HL-60 (cell line): ENCODE measurements at regions not wholly inside any gene's neighbourhood (a gene's known extent, or its start where the extent isn't known, plus 50 kb on each side); places are given as distances from the start of the nearest gene placed in this dataset.

Experiments used
- DNase-seq, 2 experiments: peaks; one replicate each; pipeline ENCODE4 v3.0.0-alpha.2; 2010 to 2020; ENCODE audit warnings: low read depth in 1 of 2, low spot score in 1 of 2
- H3K27ac ChIP-seq: fragments of 250-450 bp; sonication (Bioruptor Pico); replicated peaks from 2 replicates; pipeline ENCODE4 v1.5.1; 2020; ENCODE audit warnings: mild to moderate bottlenecking, moderate library complexity
- H3K27me3 ChIP-seq: fragments of 250-450 bp; sonication (Bioruptor Pico); 2 replicates; pipeline ENCODE4 v1.5.1; 2021; ENCODE audit warnings: mild to moderate bottlenecking, moderate library complexity; ENCODE audit not compliant: insufficient read depth, poor library complexity, severe bottlenecking
- H3K4me3 ChIP-seq: replicated peaks from 2 replicates; pipeline ENCODE4 v1.5.1; 2011; ENCODE audit warnings: mild to moderate bottlenecking, control low read depth, low read length; ENCODE audit not compliant: insufficient read depth
- GABPA ChIP-seq: IDR thresholded peaks from 2 replicates; pipeline ENCODE4 v1.6.1; 2012; ENCODE audit warnings: low read depth
- POLR2AphosphoS5 ChIP-seq: IDR thresholded peaks from 2 replicates; pipeline ENCODE4 v1.6.1; 2012; ENCODE audit warnings: low read depth
- SPI1 ChIP-seq: IDR thresholded peaks from 2 replicates; pipeline ENCODE4 v1.6.1; 2012; ENCODE audit warnings: low read depth, mild to moderate bottlenecking, borderline replicate concordance
- TF ChIP-seq, protein P1 (sequence below): IDR thresholded peaks from 2 replicates; pipeline ENCODE4 v1.6.1; 2012; ENCODE audit warnings: low read depth; ENCODE audit not compliant: insufficient replicate concordance
- TF ChIP-seq, protein P2 (sequence below): IDR thresholded peaks from one replicate; pipeline ENCODE4 v1.5.1; 2011; ENCODE audit warnings: low read length, control low read depth, inconsistent platforms; ENCODE audit not compliant: insufficient read depth

DNA sequence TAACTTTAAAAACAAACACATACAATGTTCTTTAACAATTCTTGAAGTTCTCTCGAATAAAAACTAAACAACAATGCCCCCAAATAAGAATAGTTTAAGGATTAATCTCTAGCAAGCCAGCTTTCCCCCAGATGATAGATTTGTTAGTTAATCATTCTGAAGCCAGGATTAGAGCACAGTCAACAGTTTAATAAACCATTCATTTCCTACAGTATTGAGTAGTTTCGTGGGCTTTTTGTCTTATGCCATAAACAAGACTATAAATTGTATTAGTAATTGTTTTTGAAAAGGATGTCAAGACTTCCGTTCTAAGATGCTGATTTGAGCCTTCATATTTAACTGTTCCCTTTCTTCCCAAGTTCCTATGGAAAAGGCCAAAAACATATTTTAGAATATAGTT, 136.6 kb downstream of the PIK3R1 start:
- no peak overlapping the region for H3K27ac ChIP-seq
- no peaks in the 10 kb centered on the region for H3K27me3 ChIP-seq
- DNase-seq: no peak
- no peak overlapping the region for H3K4me3 ChIP-seq
- TF ChIP-seq SPI1 (no peak), POLR2AphosphoS5 (no peak)
- TF ChIP-seq, protein P1, sequence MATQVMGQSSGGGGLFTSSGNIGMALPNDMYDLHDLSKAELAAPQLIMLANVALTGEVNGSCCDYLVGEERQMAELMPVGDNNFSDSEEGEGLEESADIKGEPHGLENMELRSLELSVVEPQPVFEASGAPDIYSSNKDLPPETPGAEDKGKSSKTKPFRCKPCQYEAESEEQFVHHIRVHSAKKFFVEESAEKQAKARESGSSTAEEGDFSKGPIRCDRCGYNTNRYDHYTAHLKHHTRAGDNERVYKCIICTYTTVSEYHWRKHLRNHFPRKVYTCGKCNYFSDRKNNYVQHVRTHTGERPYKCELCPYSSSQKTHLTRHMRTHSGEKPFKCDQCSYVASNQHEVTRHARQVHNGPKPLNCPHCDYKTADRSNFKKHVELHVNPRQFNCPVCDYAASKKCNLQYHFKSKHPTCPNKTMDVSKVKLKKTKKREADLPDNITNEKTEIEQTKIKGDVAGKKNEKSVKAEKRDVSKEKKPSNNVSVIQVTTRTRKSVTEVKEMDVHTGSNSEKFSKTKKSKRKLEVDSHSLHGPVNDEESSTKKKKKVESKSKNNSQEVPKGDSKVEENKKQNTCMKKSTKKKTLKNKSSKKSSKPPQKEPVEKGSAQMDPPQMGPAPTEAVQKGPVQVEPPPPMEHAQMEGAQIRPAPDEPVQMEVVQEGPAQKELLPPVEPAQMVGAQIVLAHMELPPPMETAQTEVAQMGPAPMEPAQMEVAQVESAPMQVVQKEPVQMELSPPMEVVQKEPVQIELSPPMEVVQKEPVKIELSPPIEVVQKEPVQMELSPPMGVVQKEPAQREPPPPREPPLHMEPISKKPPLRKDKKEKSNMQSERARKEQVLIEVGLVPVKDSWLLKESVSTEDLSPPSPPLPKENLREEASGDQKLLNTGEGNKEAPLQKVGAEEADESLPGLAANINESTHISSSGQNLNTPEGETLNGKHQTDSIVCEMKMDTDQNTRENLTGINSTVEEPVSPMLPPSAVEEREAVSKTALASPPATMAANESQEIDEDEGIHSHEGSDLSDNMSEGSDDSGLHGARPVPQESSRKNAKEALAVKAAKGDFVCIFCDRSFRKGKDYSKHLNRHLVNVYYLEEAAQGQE: no peak

DNA sequence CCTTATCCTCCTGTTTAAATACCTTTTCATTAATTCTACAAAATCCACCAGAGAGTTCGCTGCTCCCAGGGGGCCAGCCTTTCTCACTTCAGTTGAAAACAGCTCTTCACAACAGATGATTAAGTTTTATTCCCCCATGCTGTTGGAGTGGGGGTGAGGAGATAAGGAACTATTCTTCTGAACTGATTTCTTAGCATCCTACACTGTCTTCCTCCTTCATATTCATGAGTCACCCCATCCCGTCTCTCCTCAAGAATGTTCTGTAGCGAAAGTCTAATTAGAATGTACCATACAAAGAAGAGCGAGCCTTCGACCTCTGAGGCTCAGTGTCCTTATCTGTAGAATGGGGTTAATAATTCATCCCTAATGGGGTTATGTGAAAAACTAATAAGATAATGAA, 138.0 kb downstream of the PIK3R1 start:
- no peak for DNase-seq
- H3K27ac ChIP-seq: no peak overlapping the region
- H3K27me3 ChIP-seq: no peaks in the 10 kb centered on the region
- H3K4me3 ChIP-seq: no peak overlapping the region
- TF ChIP-seq GABPA (no peak), SPI1 (no peak), POLR2AphosphoS5 (no peak)
- TF ChIP-seq, protein P2, sequence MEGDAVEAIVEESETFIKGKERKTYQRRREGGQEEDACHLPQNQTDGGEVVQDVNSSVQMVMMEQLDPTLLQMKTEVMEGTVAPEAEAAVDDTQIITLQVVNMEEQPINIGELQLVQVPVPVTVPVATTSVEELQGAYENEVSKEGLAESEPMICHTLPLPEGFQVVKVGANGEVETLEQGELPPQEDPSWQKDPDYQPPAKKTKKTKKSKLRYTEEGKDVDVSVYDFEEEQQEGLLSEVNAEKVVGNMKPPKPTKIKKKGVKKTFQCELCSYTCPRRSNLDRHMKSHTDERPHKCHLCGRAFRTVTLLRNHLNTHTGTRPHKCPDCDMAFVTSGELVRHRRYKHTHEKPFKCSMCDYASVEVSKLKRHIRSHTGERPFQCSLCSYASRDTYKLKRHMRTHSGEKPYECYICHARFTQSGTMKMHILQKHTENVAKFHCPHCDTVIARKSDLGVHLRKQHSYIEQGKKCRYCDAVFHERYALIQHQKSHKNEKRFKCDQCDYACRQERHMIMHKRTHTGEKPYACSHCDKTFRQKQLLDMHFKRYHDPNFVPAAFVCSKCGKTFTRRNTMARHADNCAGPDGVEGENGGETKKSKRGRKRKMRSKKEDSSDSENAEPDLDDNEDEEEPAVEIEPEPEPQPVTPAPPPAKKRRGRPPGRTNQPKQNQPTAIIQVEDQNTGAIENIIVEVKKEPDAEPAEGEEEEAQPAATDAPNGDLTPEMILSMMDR: no peak
- TF ChIP-seq, protein P1: no peak

DNA sequence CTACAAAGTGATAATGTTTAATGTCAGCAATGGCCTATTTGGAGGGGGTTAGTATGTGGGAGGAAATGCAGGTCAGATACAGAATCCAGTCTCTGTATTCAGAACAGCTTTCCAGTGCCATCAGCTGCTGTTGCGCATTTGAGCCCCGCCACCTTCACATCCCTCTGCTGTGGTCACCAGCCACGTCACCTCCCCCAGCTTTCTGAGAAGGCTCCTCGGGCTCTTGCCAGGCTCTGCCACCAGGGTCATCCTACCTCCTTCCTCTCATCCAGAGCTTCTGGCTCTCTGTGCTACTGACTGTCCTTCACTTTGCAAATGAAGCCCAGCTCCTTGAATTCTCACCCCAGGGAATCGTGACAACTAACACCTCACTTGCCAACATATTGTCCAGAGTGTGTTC, 138.8 kb downstream of the PIK3R1 start:
- Histone ChIP-seq H3K27me3 (no peaks in the 10 kb centered on the region), H3K27ac (no peak overlapping the region), H3K4me3 (no peak overlapping the region)
- no peak for DNase-seq
- TF ChIP-seq, protein P2: no peak
- TF ChIP-seq, protein P1: no peak
- TF ChIP-seq POLR2AphosphoS5: no peak
- no peak for TF ChIP-seq GABPA
- no peak for TF ChIP-seq SPI1

DNA sequence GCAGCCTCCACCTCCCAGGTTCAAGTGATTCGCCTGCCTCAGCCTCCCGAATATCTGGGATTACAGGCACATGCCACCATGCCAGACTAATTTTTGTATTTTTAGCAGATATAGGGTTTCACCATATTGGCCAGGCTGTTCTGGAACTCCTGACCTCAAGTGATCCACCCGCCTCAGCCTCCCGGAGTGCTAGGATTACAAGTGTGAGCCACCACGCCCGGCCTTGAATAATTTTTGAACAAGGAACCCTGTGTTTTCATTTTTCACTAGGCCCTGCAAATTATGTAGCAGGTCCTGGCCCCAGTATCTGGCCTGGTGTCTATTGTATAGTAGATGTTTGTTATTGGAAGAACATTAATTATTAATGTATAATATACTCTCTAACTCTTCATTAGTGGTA, 140.7 kb downstream of the PIK3R1 start:
- TF ChIP-seq GABPA: no peak
- TF ChIP-seq SPI1: no peak
- no peak for TF ChIP-seq POLR2AphosphoS5
- H3K27ac ChIP-seq: no peak overlapping the region
- no peak for DNase-seq

More for the DNA sequence above, 140.7 kb downstream of the PIK3R1 start:
- Histone ChIP-seq H3K4me3 (no peak overlapping the region), H3K27me3 (no peaks in the 10 kb centered on the region)
